Brain microvascular endothelial cell (primary cell): ENCODE measurements at regions not wholly inside any gene's neighbourhood (a gene's known extent, or its start where the extent isn't known, plus 50 kb on each side); places are given as distances from the start of the nearest gene placed in this dataset.

Experiments
- DNase-seq: peaks from one replicate; pipeline ENCODE4 v3.0.0-alpha.2; 2020
- H3K27ac ChIP-seq: fragments of 250-450 bp; sonication (Bioruptor Pico); 2 replicates; pipeline ENCODE4 v1.5.1; 2020; ENCODE audit warnings: mild to moderate bottlenecking, moderate library complexity
- H3K27me3 ChIP-seq: fragments of 250-450 bp; sonication (Bioruptor Pico); replicated peaks from 2 replicates; pipeline ENCODE4 v1.5.1; 2020; ENCODE audit warnings: mild to moderate bottlenecking
- H3K36me3 ChIP-seq: fragments of 250-450 bp; sonication (Bioruptor Pico); replicated peaks from 2 replicates; pipeline ENCODE4 v1.5.1; 2020; ENCODE audit warnings: mild to moderate bottlenecking
- H3K4me3 ChIP-seq: 2 replicates; pipeline ENCODE4 v1.5.1; 2011; ENCODE audit warnings: low read depth, mild to moderate bottlenecking, control low read depth, low read length, moderate library complexity
- CTCF ChIP-seq: IDR thresholded peaks from 2 replicates; pipeline ENCODE4 v1.5.1; 2011; ENCODE audit warnings: low read depth, mild to moderate bottlenecking, moderate library complexity, low read length, control low read depth, inconsistent platforms; ENCODE audit errors: missing control alignments
- in situ Hi-C: cut with HindIII; loops from 2 replicates; pipeline ENCODE4 v1.10.0; 2017; ENCODE audit warnings: low sequenced_read_pairs, low pct_ligation_motif_present

- no peak overlapping the region for H3K4me3 ChIP-seq
- no peak for TF ChIP-seq CTCF
- H3K27ac ChIP-seq, result peak overlapping the region; percentile 8
- H3K36me3 ChIP-seq, result no peaks in the 10 kb centered on the region
- no peak for DNase-seq
- H3K27me3 ChIP-seq, result no peaks in the 10 kb centered on the region
- in situ Hi-C loops, result no loop called here
These were observed 186.0 kb upstream of the LPP start for GRCh38 chr3:187967993-187968392.

GRCh38 chr3:187968883-187969580, 184.9 kb upstream of the LPP start:
- Histone ChIP-seq H3K27me3 (no peaks in the 10 kb centered on the region), H3K36me3 (no peaks in the 10 kb centered on the region), H3K4me3 (no peak overlapping the region), H3K27ac (no peak overlapping the region)
- TF ChIP-seq CTCF, result no peak
- in situ Hi-C loops, result no loop called here
- peak; percentile 54 for DNase-seq

GRCh38 chr3:187969581-187969950, 184.4 kb upstream of the LPP start:
- DNase-seq, result no peak
- H3K4me3 ChIP-seq, result no peak overlapping the region
- H3K27me3 ChIP-seq, result no peaks in the 10 kb centered on the region
- H3K27ac ChIP-seq, result no peak overlapping the region
- in situ Hi-C loops, result no loop called here
- TF ChIP-seq CTCF, result no peak
- H3K36me3 ChIP-seq, result no peaks in the 10 kb centered on the region

- in situ Hi-C loops, result no loop called here
- H3K4me3 ChIP-seq, result no peak overlapping the region
- no peaks in the 10 kb centered on the region for H3K27me3 ChIP-seq
- no peak for TF ChIP-seq CTCF
- no peak for DNase-seq
- no peaks in the 10 kb centered on the region for H3K36me3 ChIP-seq
- no peak overlapping the region for H3K27ac ChIP-seq
These were observed 183.9 kb upstream of the LPP start for GRCh38 chr3:187970106-187970505.

- in situ Hi-C loops, result no loop called here
- Histone ChIP-seq H3K4me3 (no peak overlapping the region), H3K27ac (no peak overlapping the region), H3K27me3 (no peaks in the 10 kb centered on the region), H3K36me3 (no peaks in the 10 kb centered on the region)
- TF ChIP-seq CTCF, result peak; percentile 7
- DNase-seq, result no peak
These were observed 182.3 kb upstream of the LPP start for GRCh38 chr3:187971629-187972028.

- H3K27me3 ChIP-seq, result no peaks in the 10 kb centered on the region
- in situ Hi-C loops, result no loop called here
- H3K36me3 ChIP-seq, result no peaks in the 10 kb centered on the region
- no peak overlapping the region for H3K4me3 ChIP-seq
- no peak for DNase-seq
- TF ChIP-seq CTCF, result no peak
- no peak overlapping the region for H3K27ac ChIP-seq
These were observed 181.5 kb upstream of the LPP start for GRCh38 chr3:187972454-187972853.
